ENCODE measurements at regions not wholly inside any gene's neighbourhood (a gene's known extent, or its start where the extent isn't known, plus 50 kb on each side); places are given as distances from the start of the nearest gene placed in this dataset.

GRCh38 chr15:91752081-91752785 is 101.3 kb upstream of the SLCO3A1 start:
- Histone ChIP-seq H3K23ac (ENCODE audit: low read length) (no peak overlapping the region), H2BK120ac (ENCODE audit: low read depth, low read length) (no peak overlapping the region), H4K8ac (ENCODE audit: low read depth, low read length) (no peak overlapping the region), H2AK5ac (ENCODE audit: low read length) (no peak overlapping the region), H3K79me2 (ENCODE audit: control insufficient read depth, insufficient read depth, low read length) (no peaks in the 10 kb centered on the region), H3K4me3 (ENCODE audit: low read length) (no peak overlapping the region), H3K18ac (ENCODE audit: low read length) (no peak overlapping the region), H3K4ac (ENCODE audit: low read depth, low read length) (no peak overlapping the region), H3K36me3 (ENCODE audit: control insufficient read depth, insufficient read depth, low read length) (no peaks in the 10 kb centered on the region), H3K27ac (ENCODE audit: low read depth, low read length) (no peak overlapping the region), H2BK5ac (ENCODE audit: low read length) (no peak overlapping the region), H2BK15ac (replicated peaks; ENCODE audit: low read depth) (no peak overlapping the region), H3K56ac (ENCODE audit: low read length) (no peak overlapping the region), H3K79me1 (ENCODE audit: low read length) (no peaks in the 10 kb centered on the region), H3K9ac (ENCODE audit: low read length) (no peak overlapping the region), H3K27me3 (ENCODE audit: insufficient read depth, low read length, poor library complexity) (no peaks in the 10 kb centered on the region), H4K5ac (ENCODE audit: low read length) (no peak overlapping the region), H3K4me2 (ENCODE audit: low read length) (no peak overlapping the region), H3K4me1 (ENCODE audit: control insufficient read depth, low read depth, low read length) (peaks cover 3% of the 10 kb centered on the region)
- peak; percentile 10 for DNase-seq
- WGBS (ENCODE audit: extremely low coverage, insufficient coverage, low lambda C conversion rate) = no CpG with 5 or more reads among the region's 8 CpGs

DNA sequence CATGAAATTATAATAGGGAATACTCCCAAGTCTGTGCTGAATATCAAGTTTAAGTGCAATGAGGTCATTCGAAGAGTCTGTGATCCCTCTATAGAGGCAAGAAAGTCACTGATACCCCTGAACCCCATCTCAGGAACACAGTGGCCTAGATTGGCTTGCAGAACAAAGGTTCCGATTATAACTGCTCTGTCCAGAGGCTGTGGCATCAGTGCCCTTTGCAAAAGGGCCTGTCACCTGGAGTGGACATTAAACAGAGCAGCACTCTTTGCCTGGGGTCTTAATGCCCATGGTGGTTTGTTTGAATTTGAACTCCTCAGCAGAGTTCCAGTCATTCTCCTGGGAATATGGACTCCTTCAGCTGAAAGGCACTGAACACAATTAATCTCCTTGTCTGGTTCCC is 93.9 kb upstream of the SLCO3A1 start:
- no peak overlapping the region for H2BK15ac ChIP-seq (replicated peaks; ENCODE audit: low read depth)

DNA sequence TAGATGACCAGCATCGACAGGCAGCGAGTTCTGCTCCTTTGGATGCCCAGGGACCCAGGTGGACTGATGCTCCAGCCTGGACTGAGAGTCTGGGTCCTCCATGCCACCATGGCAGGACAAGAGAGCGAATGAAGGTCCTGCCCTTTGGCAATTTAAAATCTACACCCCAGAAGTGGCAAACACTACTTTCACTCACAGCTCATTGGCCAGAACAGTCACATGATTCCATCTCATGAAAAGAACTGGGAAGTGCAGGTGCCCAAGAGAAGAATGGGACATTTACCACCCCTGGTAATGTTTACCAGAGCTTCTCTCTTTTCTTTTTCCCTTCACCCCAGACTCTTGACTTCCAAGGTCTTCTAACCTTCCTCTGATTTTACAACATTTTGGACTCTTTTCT is 87.8 kb upstream of the SLCO3A1 start:
- no CpG with 5 or more reads among the region's 3 CpGs for WGBS (ENCODE audit: extremely low coverage, insufficient coverage, low lambda C conversion rate)
- Histone ChIP-seq H3K79me1 (ENCODE audit: low read length) (no peaks in the 10 kb centered on the region), H3K27ac (ENCODE audit: low read depth, low read length) (no peak overlapping the region), H3K4me2 (ENCODE audit: low read length) (no peak overlapping the region), H3K56ac (ENCODE audit: low read length) (no peak overlapping the region), H2BK120ac (ENCODE audit: low read depth, low read length) (no peak overlapping the region), H3K9ac (ENCODE audit: low read length) (no peak overlapping the region), H4K5ac (ENCODE audit: low read length) (no peak overlapping the region), H2BK15ac (replicated peaks; ENCODE audit: low read depth) (no peak overlapping the region), H3K4me3 (ENCODE audit: low read length) (no peak overlapping the region), H3K4me1 (ENCODE audit: control insufficient read depth, low read depth, low read length) (no peaks in the 10 kb centered on the region), H3K18ac (ENCODE audit: low read length) (no peak overlapping the region), H3K27me3 (ENCODE audit: insufficient read depth, low read length, poor library complexity) (no peaks in the 10 kb centered on the region), H3K23ac (ENCODE audit: low read length) (no peak overlapping the region), H2BK5ac (ENCODE audit: low read length) (no peak overlapping the region), H3K36me3 (ENCODE audit: control insufficient read depth, insufficient read depth, low read length) (no peaks in the 10 kb centered on the region), H2AK5ac (ENCODE audit: low read length) (no peak overlapping the region), H3K79me2 (ENCODE audit: control insufficient read depth, insufficient read depth, low read length) (no peaks in the 10 kb centered on the region), H4K8ac (ENCODE audit: low read depth, low read length) (no peak overlapping the region), H3K4ac (ENCODE audit: low read depth, low read length) (no peak overlapping the region)
- DNase-seq = no peak

More for the DNA sequence above, 93.9 kb upstream of the SLCO3A1 start:
- Histone ChIP-seq H3K36me3 (ENCODE audit: control insufficient read depth, insufficient read depth, low read length) (no peaks in the 10 kb centered on the region), H3K4me3 (ENCODE audit: low read length) (no peak overlapping the region), H3K79me1 (ENCODE audit: low read length) (no peaks in the 10 kb centered on the region), H3K27ac (ENCODE audit: low read depth, low read length) (no peak overlapping the region), H4K5ac (ENCODE audit: low read length) (no peak overlapping the region), H3K9ac (ENCODE audit: low read length) (no peak overlapping the region), H3K18ac (ENCODE audit: low read length) (no peak overlapping the region), H3K23ac (ENCODE audit: low read length) (no peak overlapping the region), H3K4ac (ENCODE audit: low read depth, low read length) (no peak overlapping the region), H3K56ac (ENCODE audit: low read length) (no peak overlapping the region), H2BK120ac (ENCODE audit: low read depth, low read length) (no peak overlapping the region), H2BK5ac (ENCODE audit: low read length) (no peak overlapping the region), H2AK5ac (ENCODE audit: low read length) (no peak overlapping the region), H3K4me1 (ENCODE audit: control insufficient read depth, low read depth, low read length) (no peaks in the 10 kb centered on the region), H3K79me2 (ENCODE audit: control insufficient read depth, insufficient read depth, low read length) (no peaks in the 10 kb centered on the region), H3K27me3 (ENCODE audit: insufficient read depth, low read length, poor library complexity) (no peaks in the 10 kb centered on the region), H4K8ac (ENCODE audit: low read depth, low read length) (no peak overlapping the region), H3K4me2 (ENCODE audit: low read length) (no peak overlapping the region)
- DNase-seq = no peak
- no CpG with 5 or more reads among the region's 2 CpGs for WGBS (ENCODE audit: extremely low coverage, insufficient coverage, low lambda C conversion rate)

DNA sequence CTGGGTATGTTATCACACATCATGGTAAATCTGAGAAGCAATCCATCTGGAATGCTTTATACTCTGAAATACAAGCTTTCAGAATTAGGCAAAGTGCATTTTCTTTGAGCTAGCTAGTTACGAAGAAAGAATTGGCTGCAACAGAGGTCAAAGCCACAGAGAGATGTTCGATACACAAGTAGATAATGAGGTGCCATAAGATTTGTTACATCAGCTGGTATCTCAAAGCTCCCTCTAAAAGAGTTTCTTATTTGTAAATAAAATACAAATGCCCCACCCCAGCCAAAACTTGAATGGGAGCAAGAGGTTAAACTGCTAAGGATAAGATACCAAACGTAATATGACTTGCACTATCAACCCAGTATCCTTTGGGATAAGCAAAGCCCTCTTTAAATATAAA is 84.0 kb upstream of the SLCO3A1 start:
- no peak overlapping the region for H2BK120ac ChIP-seq (ENCODE audit: low read depth, low read length)
- no peaks in the 10 kb centered on the region for H3K4me1 ChIP-seq (ENCODE audit: control insufficient read depth, low read depth, low read length)
- no peak overlapping the region for H3K4ac ChIP-seq (ENCODE audit: low read depth, low read length)
- no peak overlapping the region for H3K9ac ChIP-seq (ENCODE audit: low read length)
- no peak overlapping the region for H3K56ac ChIP-seq (ENCODE audit: low read length)
- no peak overlapping the region for H4K5ac ChIP-seq (ENCODE audit: low read length)
- H3K4me3 ChIP-seq (ENCODE audit: low read length) = no peak overlapping the region
- no CpG with 5 or more reads among the region's 3 CpGs for WGBS (ENCODE audit: extremely low coverage, insufficient coverage, low lambda C conversion rate)
- no peaks in the 10 kb centered on the region for H3K36me3 ChIP-seq (ENCODE audit: control insufficient read depth, insufficient read depth, low read length)
- no peak overlapping the region for H2BK15ac ChIP-seq (replicated peaks; ENCODE audit: low read depth)
- no peak for DNase-seq
- H3K4me2 ChIP-seq (ENCODE audit: low read length) = no peak overlapping the region
- no peak overlapping the region for H3K27ac ChIP-seq (ENCODE audit: low read depth, low read length)
- H3K79me2 ChIP-seq (ENCODE audit: control insufficient read depth, insufficient read depth, low read length) = no peaks in the 10 kb centered on the region
- H2AK5ac ChIP-seq (ENCODE audit: low read length) = no peak overlapping the region
- no peak overlapping the region for H3K18ac ChIP-seq (ENCODE audit: low read length)
- H3K23ac ChIP-seq (ENCODE audit: low read length) = no peak overlapping the region
- H3K79me1 ChIP-seq (ENCODE audit: low read length) = no peaks in the 10 kb centered on the region
- H2BK5ac ChIP-seq (ENCODE audit: low read length) = no peak overlapping the region
- no peaks in the 10 kb centered on the region for H3K27me3 ChIP-seq (ENCODE audit: insufficient read depth, low read length, poor library complexity)
- no peak overlapping the region for H4K8ac ChIP-seq (ENCODE audit: low read depth, low read length)

GRCh38 chr15:91769894-91770293 is 83.6 kb upstream of the SLCO3A1 start:
- Histone ChIP-seq H2BK15ac (replicated peaks; ENCODE audit: low read depth) (no peak overlapping the region), H3K4me1 (ENCODE audit: control insufficient read depth, low read depth, low read length) (no peaks in the 10 kb centered on the region), H3K18ac (ENCODE audit: low read length) (no peak overlapping the region), H3K27me3 (ENCODE audit: insufficient read depth, low read length, poor library complexity) (no peaks in the 10 kb centered on the region), H3K36me3 (ENCODE audit: control insufficient read depth, insufficient read depth, low read length) (no peaks in the 10 kb centered on the region), H3K79me2 (ENCODE audit: control insufficient read depth, insufficient read depth, low read length) (no peaks in the 10 kb centered on the region), H3K56ac (ENCODE audit: low read length) (no peak overlapping the region), H3K4ac (ENCODE audit: low read depth, low read length) (no peak overlapping the region), H3K9ac (ENCODE audit: low read length) (no peak overlapping the region), H3K4me2 (ENCODE audit: low read length) (no peak overlapping the region), H2AK5ac (ENCODE audit: low read length) (no peak overlapping the region), H3K27ac (ENCODE audit: low read depth, low read length) (no peak overlapping the region), H4K5ac (ENCODE audit: low read length) (no peak overlapping the region), H2BK5ac (ENCODE audit: low read length) (no peak overlapping the region), H3K23ac (ENCODE audit: low read length) (no peak overlapping the region), H4K8ac (ENCODE audit: low read depth, low read length) (no peak overlapping the region), H3K79me1 (ENCODE audit: low read length) (no peaks in the 10 kb centered on the region), H2BK120ac (ENCODE audit: low read depth, low read length) (no peak overlapping the region), H3K4me3 (ENCODE audit: low read length) (no peak overlapping the region)
- DNase-seq = no peak
- no CpG with 5 or more reads among the region's 8 CpGs for WGBS (ENCODE audit: extremely low coverage, insufficient coverage, low lambda C conversion rate)

DNA sequence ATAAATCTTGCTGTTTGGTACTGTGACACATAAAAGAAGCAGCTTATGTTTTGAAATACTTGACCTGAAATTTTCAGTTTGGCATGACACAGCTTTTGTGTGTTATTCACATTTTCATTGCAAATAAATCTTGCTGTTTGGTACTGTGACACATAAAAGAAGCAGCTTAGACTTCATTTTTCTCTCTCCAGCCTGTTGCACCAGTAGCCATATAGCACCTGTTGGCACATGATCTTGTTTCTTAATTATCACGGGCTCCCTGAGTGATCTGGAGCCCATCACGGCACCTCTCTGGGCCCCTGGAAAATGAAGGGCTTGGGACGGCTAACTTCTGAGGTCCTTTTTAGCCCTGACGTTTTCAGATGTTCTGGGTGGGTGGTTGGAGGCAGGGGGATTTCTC is 77.4 kb upstream of the SLCO3A1 start:
- WGBS (ENCODE audit: extremely low coverage, insufficient coverage, low lambda C conversion rate) = no CpG with 5 or more reads among the region's 4 CpGs
- Histone ChIP-seq H3K27me3 (ENCODE audit: insufficient read depth, low read length, poor library complexity) (no peaks in the 10 kb centered on the region), H3K36me3 (ENCODE audit: control insufficient read depth, insufficient read depth, low read length) (no peaks in the 10 kb centered on the region), H4K5ac (ENCODE audit: low read length) (no peak overlapping the region), H4K8ac (ENCODE audit: low read depth, low read length) (no peak overlapping the region), H3K56ac (ENCODE audit: low read length) (no peak overlapping the region), H2BK120ac (ENCODE audit: low read depth, low read length) (no peak overlapping the region), H2BK15ac (replicated peaks; ENCODE audit: low read depth) (no peak overlapping the region), H3K4ac (ENCODE audit: low read depth, low read length) (no peak overlapping the region), H3K27ac (ENCODE audit: low read depth, low read length) (no peak overlapping the region), H2BK5ac (ENCODE audit: low read length) (no peak overlapping the region), H2AK5ac (ENCODE audit: low read length) (no peak overlapping the region), H3K79me1 (ENCODE audit: low read length) (no peaks in the 10 kb centered on the region), H3K9ac (ENCODE audit: low read length) (no peak overlapping the region), H3K4me1 (ENCODE audit: control insufficient read depth, low read depth, low read length) (no peaks in the 10 kb centered on the region), H3K4me2 (ENCODE audit: low read length) (no peak overlapping the region), H3K18ac (ENCODE audit: low read length) (no peak overlapping the region), H3K4me3 (ENCODE audit: low read length) (no peak overlapping the region), H3K23ac (ENCODE audit: low read length) (no peak overlapping the region), H3K79me2 (ENCODE audit: control insufficient read depth, insufficient read depth, low read length) (no peaks in the 10 kb centered on the region)
- DNase-seq = no peak
